AG10803 (cell line): ENCODE measurements at regions not wholly inside any gene's neighbourhood (a gene's known extent, or its start where the extent isn't known, plus 50 kb on each side); places are given as distances from the start of the nearest gene placed in this dataset.
"Not testable (repeated sequence)": the region's sequence is repeated elsewhere in the genome, so short reads cannot be mapped to it uniquely, and the experiment has no call there.

Source experiments
- DNase-seq: peaks from one replicate; pipeline ENCODE4 v3.0.0; 2010; ENCODE audit warnings: low read depth
- H3K4me3 ChIP-seq: 2 replicates; pipeline ENCODE4 v1.5.1; 2011; ENCODE audit warnings: mild to moderate bottlenecking, low read length, control low read depth
- TF ChIP-seq, protein P1 (sequence below): conservative IDR thresholded peaks from 2 replicates; pipeline ENCODE4 v1.5.1; 2011; ENCODE audit warnings: mild to moderate bottlenecking, low read length, control low read depth, inconsistent platforms

DNA sequence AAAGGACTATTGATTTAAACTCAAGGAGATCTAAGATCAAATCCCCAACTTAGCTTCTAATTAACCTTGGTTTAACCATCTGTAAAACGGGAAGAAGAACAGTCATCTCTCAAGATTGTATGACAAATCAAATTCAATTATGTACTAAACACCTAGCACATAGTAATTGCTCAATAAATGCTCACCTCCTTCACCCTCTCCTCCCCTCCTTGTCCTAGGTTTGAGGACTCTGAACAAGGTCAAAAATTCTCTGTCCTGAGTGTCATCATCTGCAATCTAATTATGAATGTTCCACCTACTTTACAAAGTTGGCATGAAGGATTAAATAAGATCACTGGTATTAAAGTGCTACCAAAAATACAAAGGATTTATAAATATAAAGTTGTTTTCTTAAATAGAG lies 320.1 kb upstream of the PPARGC1A start:
- H3K4me3 ChIP-seq = no peak overlapping the region
- TF ChIP-seq, protein P1, sequence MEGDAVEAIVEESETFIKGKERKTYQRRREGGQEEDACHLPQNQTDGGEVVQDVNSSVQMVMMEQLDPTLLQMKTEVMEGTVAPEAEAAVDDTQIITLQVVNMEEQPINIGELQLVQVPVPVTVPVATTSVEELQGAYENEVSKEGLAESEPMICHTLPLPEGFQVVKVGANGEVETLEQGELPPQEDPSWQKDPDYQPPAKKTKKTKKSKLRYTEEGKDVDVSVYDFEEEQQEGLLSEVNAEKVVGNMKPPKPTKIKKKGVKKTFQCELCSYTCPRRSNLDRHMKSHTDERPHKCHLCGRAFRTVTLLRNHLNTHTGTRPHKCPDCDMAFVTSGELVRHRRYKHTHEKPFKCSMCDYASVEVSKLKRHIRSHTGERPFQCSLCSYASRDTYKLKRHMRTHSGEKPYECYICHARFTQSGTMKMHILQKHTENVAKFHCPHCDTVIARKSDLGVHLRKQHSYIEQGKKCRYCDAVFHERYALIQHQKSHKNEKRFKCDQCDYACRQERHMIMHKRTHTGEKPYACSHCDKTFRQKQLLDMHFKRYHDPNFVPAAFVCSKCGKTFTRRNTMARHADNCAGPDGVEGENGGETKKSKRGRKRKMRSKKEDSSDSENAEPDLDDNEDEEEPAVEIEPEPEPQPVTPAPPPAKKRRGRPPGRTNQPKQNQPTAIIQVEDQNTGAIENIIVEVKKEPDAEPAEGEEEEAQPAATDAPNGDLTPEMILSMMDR = no peak

DNA sequence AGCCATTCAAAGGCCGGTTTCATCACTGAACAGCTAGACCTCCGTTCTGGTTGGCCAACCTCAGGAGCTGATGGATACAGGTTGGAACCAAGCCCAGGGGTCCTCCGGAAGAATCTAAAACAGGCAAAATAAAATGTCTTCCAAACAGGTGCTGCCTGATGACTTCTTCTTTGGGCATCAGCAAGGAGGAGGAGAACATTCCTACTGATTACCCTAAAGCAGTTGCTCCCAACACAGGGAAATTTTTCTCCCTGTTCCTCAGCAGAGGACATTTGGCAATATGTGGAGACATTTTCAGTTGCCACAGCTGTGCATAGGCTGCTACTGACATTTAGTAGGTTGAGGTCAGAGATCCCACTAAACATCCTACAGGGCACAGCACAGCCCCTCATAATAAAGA lies 319.3 kb upstream of the PPARGC1A start:
- TF ChIP-seq, protein P1 = no peak
- no peak overlapping the region for H3K4me3 ChIP-seq
- peak; percentile 4 for DNase-seq

More for the DNA sequence above, 320.1 kb upstream of the PPARGC1A start:
- DNase-seq = peak; percentile 5

DNA sequence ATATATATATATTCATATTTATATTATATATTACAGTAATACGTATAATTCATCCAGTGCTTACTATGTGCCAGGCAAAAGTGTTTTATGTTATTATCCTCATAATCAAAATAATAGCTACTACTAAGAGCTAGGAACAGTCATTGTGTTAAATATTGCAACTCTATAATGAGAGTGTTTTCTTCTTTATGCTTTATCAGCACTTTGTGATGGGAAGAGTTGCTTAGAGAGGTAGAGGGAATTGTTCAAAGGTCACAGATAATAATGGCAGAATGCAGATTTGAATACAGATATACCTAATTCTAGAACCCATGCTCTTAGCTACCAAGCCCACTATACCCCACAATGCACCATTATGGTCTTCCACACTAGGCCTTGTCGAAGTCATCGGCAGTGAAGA lies 318.8 kb upstream of the PPARGC1A start:
- H3K4me3 ChIP-seq = no peak overlapping the region
- TF ChIP-seq, protein P1 = no peak
- DNase-seq = no peak

DNA sequence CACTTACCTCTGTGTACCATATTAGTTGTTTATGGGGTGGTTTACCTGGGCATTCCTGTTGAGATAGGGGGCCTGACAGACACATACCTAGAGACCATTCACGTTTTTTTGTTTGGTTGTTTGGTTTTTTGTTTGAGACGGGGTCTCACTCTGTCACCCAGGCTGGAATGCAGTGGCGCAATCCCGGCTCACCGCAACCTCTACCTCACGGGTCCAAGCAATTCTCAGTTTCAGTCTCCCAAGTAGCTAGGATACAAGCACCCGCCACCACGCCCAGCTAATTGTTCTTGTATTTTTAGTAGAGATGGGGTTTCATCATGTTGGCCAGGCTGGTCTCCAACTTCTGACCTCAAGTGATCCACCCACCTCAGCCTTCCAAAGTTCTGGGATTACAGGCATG lies 314.9 kb upstream of the PPARGC1A start:
- DNase-seq, H3K4me3 ChIP-seq: not testable (repeated sequence)

DNA sequence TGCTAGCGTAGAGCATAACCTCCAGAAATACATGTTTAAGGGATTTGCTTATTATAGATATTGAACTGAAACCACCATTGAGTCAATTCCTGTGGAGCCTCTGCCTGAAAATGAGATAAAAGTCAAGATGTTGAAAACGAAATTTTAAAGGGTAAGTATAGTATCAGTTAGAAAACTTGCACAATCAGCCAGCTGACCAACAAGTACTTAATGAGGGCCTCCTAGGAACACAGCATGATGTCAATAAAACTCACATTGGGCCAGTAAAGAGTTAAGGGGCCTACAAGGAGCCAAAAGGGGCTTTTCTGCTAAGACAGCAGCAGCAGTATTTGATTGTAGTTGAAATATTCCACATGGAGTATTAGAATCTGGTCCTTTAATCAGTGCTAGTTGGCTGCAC lies 314.1 kb upstream of the PPARGC1A start:
- no peak for DNase-seq
- no peak overlapping the region for H3K4me3 ChIP-seq
- TF ChIP-seq, protein P1 = no peak

DNA sequence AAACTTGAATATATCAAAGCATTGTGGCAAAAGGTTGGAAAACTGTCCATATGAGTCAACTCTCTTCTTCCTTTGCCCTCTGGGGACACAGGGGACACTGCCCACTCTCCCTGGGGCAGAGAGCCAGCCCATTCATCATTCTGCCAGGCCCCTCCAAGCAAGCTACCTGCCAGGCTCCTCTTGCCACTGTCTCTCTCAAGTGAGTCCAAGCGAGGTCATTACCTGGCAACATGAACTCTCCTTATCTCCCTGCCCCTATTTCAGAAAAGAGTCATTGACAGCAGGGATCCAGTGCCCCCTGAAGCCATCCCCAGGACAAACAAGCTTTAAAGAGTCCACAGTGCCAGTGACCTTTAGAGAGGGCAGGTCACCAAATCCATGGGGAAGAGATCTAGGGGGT lies 312.7 kb upstream of the PPARGC1A start:
- no peak for DNase-seq
- no peak overlapping the region for H3K4me3 ChIP-seq
- TF ChIP-seq, protein P1 = no peak

DNA sequence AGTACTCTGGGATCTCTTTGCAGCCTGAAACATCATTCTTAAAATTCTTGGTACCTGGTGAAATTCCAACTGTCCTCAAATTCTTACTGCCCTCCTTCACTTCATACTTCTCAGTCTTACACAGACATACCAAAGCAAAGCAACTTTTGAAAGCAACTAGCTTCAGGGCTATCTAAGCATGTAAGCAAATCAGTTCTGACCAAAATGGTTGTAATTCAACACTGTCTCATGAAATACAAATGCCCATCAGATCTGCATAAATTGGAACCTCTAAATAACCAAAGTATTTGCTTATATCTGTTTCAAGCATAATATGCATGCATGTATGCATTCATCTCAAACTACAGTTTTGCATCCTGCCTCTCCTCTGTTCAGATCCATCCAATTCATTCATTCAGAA lies 308.1 kb upstream of the PPARGC1A start:
- DNase-seq = no peak
- TF ChIP-seq, protein P1 = no peak
- H3K4me3 ChIP-seq = no peak overlapping the region

DNA sequence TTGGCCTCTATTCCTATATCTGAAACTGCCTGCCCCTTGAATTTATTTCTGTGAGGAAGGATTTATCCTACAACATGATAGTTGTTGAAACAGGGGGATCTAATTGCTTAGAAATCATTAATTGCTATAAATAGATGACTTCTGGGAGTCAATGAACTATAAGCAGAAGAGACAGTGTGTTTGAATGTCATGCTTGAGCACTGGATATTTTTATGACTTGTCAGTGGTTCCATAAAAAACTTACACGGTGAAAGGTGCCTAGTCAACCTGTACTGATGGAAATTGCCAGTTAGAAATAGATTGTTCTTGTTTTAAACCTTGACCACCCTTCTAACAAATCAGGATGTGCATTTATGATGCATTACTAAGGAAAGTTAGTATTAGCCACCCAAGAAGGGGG lies 306.9 kb upstream of the PPARGC1A start:
- TF ChIP-seq, protein P1 = no peak
- H3K4me3 ChIP-seq = no peak overlapping the region
- DNase-seq = no peak
